T-cell (primary cell): ENCODE measurements at regions not wholly inside any gene's neighbourhood (a gene's known extent, or its start where the extent isn't known, plus 50 kb on each side); places are given as distances from the start of the nearest gene placed in this dataset.

Experiments
- ATAC-seq, 4 experiments: fragments of 200-7000 bp in 3 of 4; fragments of 150-1000 bp in 1 of 4; cut with Tn5 transposase; replicated peaks in 1 of 4; 1 replicate in 3 of 4; 2 replicates in 1 of 4; pipeline ENCODE4 v1.10.0; 2021; ENCODE audit warnings: moderate library complexity in 3 of 4, mild to moderate bottlenecking in 2 of 4, moderate number of reproducible peaks in 1 of 4
- CTCF ChIA-PET, 2 donors: fragments of 300-600 bp; sonication (Branson Sonifier 250); formaldehyde crosslinking; loops; one replicate each; lab custom pipeline; 2022; ENCODE audit warnings: antibody characterized with exemption in 2 of 2; lab: Charles Lee
- POLR2A ChIA-PET, 2 donors: fragments of 300-600 bp; sonication (Branson Sonifier 250); formaldehyde crosslinking; loops; one replicate each; lab custom pipeline; 2022; ENCODE audit warnings: antibody characterized with exemption in 2 of 2; lab: Charles Lee
- DNase-seq, 35 experiments: peaks; one replicate each; pipeline versions ENCODE4 v3.0.0 to v3.0.0-alpha.2; 2013 to 2023
- H3K27ac ChIP-seq: one replicate; pipeline ENCODE4 v1.5.1; 2013; ENCODE audit warnings: low read length
- H3K27me3 ChIP-seq, 2 experiments: replicated peaks in 1 of 2; 1 replicate in 1 of 2; 2 replicates in 1 of 2; pipeline versions ENCODE4 v1.6.1 to v1.7.0; 2013; ENCODE audit warnings: low read length in 1 of 2, mixed read lengths in 1 of 2; ENCODE audit not compliant: control insufficient read depth in 2 of 2, insufficient read depth in 2 of 2; ENCODE audit errors: extremely low read depth in 1 of 2
- H3K36me3 ChIP-seq, 2 donors: 1 replicate in 1 of 2; 2 replicates in 1 of 2; pipeline versions ENCODE4 v1.6.1 to v1.7.0; 2013; ENCODE audit warnings: low read length in 1 of 2; ENCODE audit not compliant: control insufficient read depth in 2 of 2, insufficient read depth in 1 of 2; ENCODE audit errors: extremely low read depth in 1 of 2
- H3K4me1 ChIP-seq, 2 experiments: 1 replicate in 1 of 2; 2 replicates in 1 of 2; pipeline versions ENCODE4 v1.6.1 to v1.7.0; 2013; ENCODE audit warnings: low read length in 2 of 2, mixed read lengths in 1 of 2; ENCODE audit not compliant: insufficient read depth in 2 of 2, control insufficient read depth in 1 of 2; ENCODE audit errors: extremely low read depth in 1 of 2
- H3K4me3 ChIP-seq, 2 donors: 1 replicate in 1 of 2; 2 replicates in 1 of 2; pipeline versions ENCODE4 v1.5.1 to v1.7.0; 2013; ENCODE audit warnings: mild to moderate bottlenecking in 2 of 2, low read length in 1 of 2, moderate library complexity in 1 of 2; ENCODE audit not compliant: control insufficient read depth in 1 of 2; ENCODE audit errors: extremely low read depth in 1 of 2
- H3K9me3 ChIP-seq: 2 replicates; pipeline ENCODE4 v1.7.0; 2013
- H3K27ac Mint-ChIP-seq, 2 donors: one replicate each; pipeline ENCODE4 v1.8.0; 2020 to 2021; ENCODE audit warnings: mild to moderate bottlenecking in 2 of 2, mixed read lengths in 2 of 2
- H3K27me3 Mint-ChIP-seq, 2 donors: one replicate each; pipeline ENCODE4 v1.8.0; 2021 to 2022; ENCODE audit warnings: mixed read lengths in 2 of 2
- H3K36me3 Mint-ChIP-seq: one replicate; pipeline ENCODE4 v1.8.0; 2021; ENCODE audit warnings: mixed read lengths
- H3K4me1 Mint-ChIP-seq, 3 donors: one replicate each; pipeline ENCODE4 v1.8.0; 2020 to 2022; ENCODE audit warnings: mixed read lengths in 3 of 3, mild to moderate bottlenecking in 1 of 3
- H3K4me3 Mint-ChIP-seq, 3 donors: one replicate each; pipeline ENCODE4 v1.8.0; 2020 to 2022; ENCODE audit warnings: mild to moderate bottlenecking in 3 of 3, mixed read lengths in 3 of 3, moderate library complexity in 3 of 3
- H3K9me3 Mint-ChIP-seq, 3 donors: one replicate each; pipeline ENCODE4 v1.8.0; 2020 to 2022; ENCODE audit warnings: mixed read lengths in 3 of 3
- whole genome bisulfite sequencing: methylation state at CpG from one replicate; pipeline ENCODE4 v1.1.5; 2013; ENCODE audit warnings: missing lambda C conversion rate; ENCODE audit not compliant: insufficient coverage; 5-methylcytosine and 5-hydroxymethylcytosine counted together

- H3K9me3 ChIP-seq = no peaks in the 10 kb centered on the region
- ATAC-seq (no peak), DNase-seq (no peak)
- Mint-ChIP-seq H3K9me3 (no peaks in the 10 kb centered on the region), H3K27ac (no peak overlapping the region), H3K36me3 (no peaks in the 10 kb centered on the region), H3K27me3 (peaks cover 0 to 3% of the 10 kb centered on the region in 2 donors), H3K4me1 (no peaks in the 10 kb centered on the region), H3K4me3 (no peak overlapping the region)
- ChIA-PET POLR2A (no interaction called here), CTCF (no interaction called here)
- no peaks in the 10 kb centered on the region for H3K4me1 ChIP-seq
- peaks cover 0 to 2% of the 10 kb centered on the region in 2 experiments for H3K27me3 ChIP-seq
- no CpG with 5 or more reads among the region's 1 CpG for WGBS
- H3K36me3 ChIP-seq = no peaks in the 10 kb centered on the region
- H3K4me3 ChIP-seq = no peak overlapping the region
- no peak overlapping the region for H3K27ac ChIP-seq
Measured at GRCh38 chr18:73824671-73825070, 323.0 kb downstream of the FBXO15 start.

GRCh38 chr18:73812423-73812822, 335.2 kb downstream of the FBXO15 start:
- Mint-ChIP-seq H3K27ac (no peak overlapping the region), H3K4me1 (no peaks in the 10 kb centered on the region), H3K36me3 (no peaks in the 10 kb centered on the region), H3K4me3 (no peak overlapping the region), H3K27me3 (peaks cover 0 to 3% of the 10 kb centered on the region in 2 donors), H3K9me3 (peaks cover 0 to 3% (median 0%) of the 10 kb centered on the region in 3 donors)
- Histone ChIP-seq H3K9me3 (no peaks in the 10 kb centered on the region), H3K4me1 (no peaks in the 10 kb centered on the region), H3K4me3 (no peak overlapping the region), H3K36me3 (no peaks in the 10 kb centered on the region), H3K27me3 (no peaks in the 10 kb centered on the region), H3K27ac (no peak overlapping the region)
- no peak for ATAC-seq
- no peak for DNase-seq
- CTCF ChIA-PET = no interaction called here
- POLR2A ChIA-PET = no interaction called here
- 95% methylated on average over 7 of the region's 11 CpGs for WGBS

GRCh38 chr18:73807551-73808192, 340.0 kb downstream of the FBXO15 start:
- Mint-ChIP-seq H3K27me3 (peaks cover 0 to under 1% of the 10 kb centered on the region in 2 donors), H3K9me3 (peaks cover 0 to under 1% (median 0%) of the 10 kb centered on the region in 3 donors), H3K27ac (no peak overlapping the region), H3K4me3 (no peak overlapping the region), H3K36me3 (no peaks in the 10 kb centered on the region), H3K4me1 (no peaks in the 10 kb centered on the region)
- Histone ChIP-seq H3K4me1 (no peaks in the 10 kb centered on the region), H3K27ac (no peak overlapping the region), H3K36me3 (no peaks in the 10 kb centered on the region), H3K9me3 (no peaks in the 10 kb centered on the region), H3K27me3 (no peaks in the 10 kb centered on the region), H3K4me3 (no peak overlapping the region)
- WGBS = 78% methylated on average over 1 of the region's 4 CpGs
- ATAC-seq (no peak), DNase-seq (no peak)
- CTCF ChIA-PET = no interaction called here
- POLR2A ChIA-PET = interaction anchor here in 1 of 2 donors (0.6 kb wide), 1 partner anchor 1604 kb away, joined by 3 read pairs; no protein-coding TSS in a partner anchor

- ChIA-PET POLR2A (no interaction called here), CTCF (no interaction called here)
- ATAC-seq (no peak), DNase-seq (no peak)
- no peaks in the 10 kb centered on the region for H3K27me3 ChIP-seq
- no peaks in the 10 kb centered on the region for H3K4me1 Mint-ChIP-seq
- no peaks in the 10 kb centered on the region for H3K9me3 Mint-ChIP-seq
- H3K27ac Mint-ChIP-seq = no peak overlapping the region
- H3K9me3 ChIP-seq = no peaks in the 10 kb centered on the region
- H3K27ac ChIP-seq = no peak overlapping the region
- H3K27me3 Mint-ChIP-seq = no peaks in the 10 kb centered on the region
- H3K36me3 Mint-ChIP-seq = no peaks in the 10 kb centered on the region
- H3K4me3 ChIP-seq = no peak overlapping the region
- no peak overlapping the region for H3K4me3 Mint-ChIP-seq
- no peaks in the 10 kb centered on the region for H3K4me1 ChIP-seq
- H3K36me3 ChIP-seq = no peaks in the 10 kb centered on the region
- WGBS = 100% methylated on average over 2 of the region's 3 CpGs
Measured at GRCh38 chr18:73805991-73806390, 341.6 kb downstream of the FBXO15 start.

GRCh38 chr18:73797419-73797818, 350.2 kb downstream of the FBXO15 start:
- POLR2A ChIA-PET = no interaction called here
- Histone ChIP-seq H3K4me3 (no peak overlapping the region), H3K9me3 (no peaks in the 10 kb centered on the region), H3K27me3 (no peaks in the 10 kb centered on the region), H3K36me3 (no peaks in the 10 kb centered on the region), H3K4me1 (no peaks in the 10 kb centered on the region), H3K27ac (no peak overlapping the region)
- CTCF ChIA-PET = no interaction called here
- no peak for ATAC-seq
- Mint-ChIP-seq H3K27ac (no peak overlapping the region), H3K4me1 (no peaks in the 10 kb centered on the region), H3K36me3 (no peaks in the 10 kb centered on the region), H3K4me3 (no peak overlapping the region), H3K9me3 (peaks cover 0 to 7% (median 4%) of the 10 kb centered on the region in 3 donors), H3K27me3 (no peaks in the 10 kb centered on the region)
- WGBS = 100% methylated on average over 2 of the region's 3 CpGs
- no peak for DNase-seq

GRCh38 chr18:73793386-73793785, 354.2 kb downstream of the FBXO15 start:
- Mint-ChIP-seq H3K4me1 (no peaks in the 10 kb centered on the region), H3K9me3 (no peaks in the 10 kb centered on the region), H3K4me3 (no peak overlapping the region), H3K27ac (no peak overlapping the region), H3K27me3 (no peaks in the 10 kb centered on the region), H3K36me3 (no peaks in the 10 kb centered on the region)
- no peaks in the 10 kb centered on the region for H3K27me3 ChIP-seq
- ChIA-PET CTCF (no interaction called here), POLR2A (no interaction called here)
- H3K9me3 ChIP-seq = no peaks in the 10 kb centered on the region
- WGBS = no CpG with 5 or more reads among the region's 3 CpGs
- no peak for ATAC-seq
- H3K27ac ChIP-seq = no peak overlapping the region
- DNase-seq = no peak
- no peaks in the 10 kb centered on the region for H3K36me3 ChIP-seq
- H3K4me1 ChIP-seq = no peaks in the 10 kb centered on the region
- no peak overlapping the region for H3K4me3 ChIP-seq

- ChIA-PET POLR2A (no interaction called here), CTCF (no interaction called here)
- WGBS = 20% methylated on average over 1 of the region's 4 CpGs
- H3K9me3 Mint-ChIP-seq = no peaks in the 10 kb centered on the region
- Histone ChIP-seq H3K4me3 (no peak overlapping the region), H3K9me3 (no peaks in the 10 kb centered on the region), H3K36me3 (no peaks in the 10 kb centered on the region), H3K27me3 (no peaks in the 10 kb centered on the region), H3K4me1 (no peaks in the 10 kb centered on the region), H3K27ac (no peak overlapping the region)
- H3K4me3 Mint-ChIP-seq = no peak overlapping the region
- DNase-seq (no peak), ATAC-seq (no peak)
- no peak overlapping the region for H3K27ac Mint-ChIP-seq
- no peaks in the 10 kb centered on the region for H3K36me3 Mint-ChIP-seq
- H3K27me3 Mint-ChIP-seq = peaks cover 0 to 3% of the 10 kb centered on the region in 2 donors
- no peaks in the 10 kb centered on the region for H3K4me1 Mint-ChIP-seq
Measured at GRCh38 chr18:73791081-73791480, 356.6 kb downstream of the FBXO15 start.
